SK-N-MC (cell line): ENCODE measurements at regions not wholly inside any gene's neighbourhood (a gene's known extent, or its start where the extent isn't known, plus 50 kb on each side); places are given as distances from the start of the nearest gene placed in this dataset.

ENCODE experiments used
- EZH2 ChIP-seq: fragments of 200-600 bp; sonication (generic); IDR thresholded peaks from one replicate; pipeline ENCODE4 v1.6.1; 2017; ENCODE audit warnings: antibody characterized with exemption
- FOXP2 ChIP-seq: optimal IDR thresholded peaks from 2 replicates; pipeline ENCODE3; 2011; ENCODE audit warnings: mild to moderate bottlenecking, moderate library complexity; ENCODE audit not compliant: insufficient read depth; ENCODE audit errors: extremely low read length, control extremely low read depth
- POLR2AphosphoS5 ChIP-seq: IDR thresholded peaks from 2 replicates; pipeline ENCODE4 v1.6.1; 2012; ENCODE audit warnings: mild to moderate bottlenecking, low read depth, low read length, borderline replicate concordance

DNA sequence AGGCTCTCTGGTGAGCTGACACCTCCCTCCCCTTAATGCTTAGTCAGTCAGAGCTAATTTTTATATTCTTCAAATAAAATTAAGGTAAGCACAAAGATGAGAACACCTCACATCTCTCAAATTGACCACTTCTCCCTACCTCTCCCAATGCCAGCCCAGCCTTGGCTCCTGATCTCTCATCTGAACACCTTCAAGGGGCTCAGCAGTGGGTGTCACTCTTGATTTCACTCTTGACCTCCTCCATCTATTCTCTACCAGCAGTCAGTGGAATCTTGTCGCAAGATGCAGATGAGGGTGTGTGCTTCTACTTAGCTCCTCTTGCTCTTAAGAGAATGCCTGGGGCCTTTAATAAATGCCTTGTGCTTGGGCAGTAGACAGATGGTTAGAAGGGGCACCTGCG is 309.0 kb upstream of the IRX3 start:
- no peak for TF ChIP-seq POLR2AphosphoS5
- no peak for TF ChIP-seq EZH2
- TF ChIP-seq FOXP2: no peak
